Naive B cell (primary cell): ENCODE measurements at regions not wholly inside any gene's neighbourhood (a gene's known extent, or its start where the extent isn't known, plus 50 kb on each side); places are given as distances from the start of the nearest gene placed in this dataset.

ENCODE experiments used
- ATAC-seq, 2 donors: fragments of 150-1000 bp; cut with Tn5 transposase; 2 replicates each; pipeline ENCODE4 v1.10.0; 2021; ENCODE audit warnings: low read depth in 2 of 2, mild to moderate bottlenecking in 2 of 2, moderate library complexity in 2 of 2
- DNase-seq: peaks from one replicate; pipeline ENCODE4 v3.0.0; 2022
- H3K27ac Mint-ChIP-seq, 6 donors: one replicate each; pipeline ENCODE4 v1.8.0; 2020 to 2022; ENCODE audit warnings: mild to moderate bottlenecking in 6 of 6, mixed read lengths in 6 of 6, moderate library complexity in 5 of 6, inconsistent platforms in 2 of 6
- H3K27me3 Mint-ChIP-seq, 3 donors: one replicate each; pipeline ENCODE4 v1.8.0; 2021 to 2022; ENCODE audit warnings: mixed read lengths in 3 of 3, mild to moderate bottlenecking in 1 of 3
- H3K36me3 Mint-ChIP-seq, 2 donors: one replicate each; pipeline ENCODE4 v1.8.0; 2020 to 2022; ENCODE audit warnings: mixed read lengths in 2 of 2, inconsistent platforms in 1 of 2, mild to moderate bottlenecking in 1 of 2
- H3K4me1 Mint-ChIP-seq, 3 donors: one replicate each; pipeline ENCODE4 v1.8.0; 2020 to 2022; ENCODE audit warnings: mixed read lengths in 3 of 3, inconsistent platforms in 1 of 3, mild to moderate bottlenecking in 1 of 3, moderate library complexity in 1 of 3
- H3K4me3 Mint-ChIP-seq, 8 donors: one replicate each; pipeline ENCODE4 v1.8.0; 2020 to 2022; ENCODE audit warnings: mild to moderate bottlenecking in 8 of 8, mixed read lengths in 8 of 8, moderate library complexity in 8 of 8, inconsistent platforms in 2 of 8
- H3K9me3 Mint-ChIP-seq, 7 donors: one replicate each; pipeline ENCODE4 v1.8.0; 2020 to 2022; ENCODE audit warnings: mixed read lengths in 7 of 7, mild to moderate bottlenecking in 5 of 7, inconsistent platforms in 2 of 7, moderate library complexity in 1 of 7

GRCh38 chr4:129342819-129343408, 247.0 kb downstream of the C4orf33 start:
- ATAC-seq (no peak), DNase-seq (no peak)
- peaks cover 0 to 3% (median 0%) of the 10 kb centered on the region in 7 donors for H3K9me3 Mint-ChIP-seq
- no peak overlapping the region for H3K4me3 Mint-ChIP-seq
- no peaks in the 10 kb centered on the region for H3K36me3 Mint-ChIP-seq
- no peaks in the 10 kb centered on the region for H3K4me1 Mint-ChIP-seq
- no peak overlapping the region for H3K27ac Mint-ChIP-seq
- H3K27me3 Mint-ChIP-seq = peaks cover 0 to 16% (median 8%) of the 10 kb centered on the region in 3 donors

GRCh38 chr4:129344058-129344457, 248.1 kb downstream of the C4orf33 start:
- DNase-seq = no peak

GRCh38 chr4:129345609-129346008, 249.7 kb downstream of the C4orf33 start:
- no peaks in the 10 kb centered on the region for H3K36me3 Mint-ChIP-seq
- no peaks in the 10 kb centered on the region for H3K4me1 Mint-ChIP-seq
- H3K27ac Mint-ChIP-seq = no peak overlapping the region
- H3K4me3 Mint-ChIP-seq = no peak overlapping the region
- no peak for ATAC-seq
- DNase-seq = no peak
- peaks cover 0 to 8% (median 8%) of the 10 kb centered on the region in 3 donors for H3K27me3 Mint-ChIP-seq
- H3K9me3 Mint-ChIP-seq = peaks cover 0 to 3% (median 0%) of the 10 kb centered on the region in 7 donors

More at GRCh38 chr4:129344058-129344457, 248.1 kb downstream of the C4orf33 start:
- Mint-ChIP-seq H3K9me3 (peaks cover 0 to 3% (median 0%) of the 10 kb centered on the region in 7 donors), H3K4me3 (no peak overlapping the region), H3K4me1 (no peaks in the 10 kb centered on the region), H3K27ac (no peak overlapping the region), H3K36me3 (no peaks in the 10 kb centered on the region), H3K27me3 (peaks cover 0 to 8% (median 5%) of the 10 kb centered on the region in 3 donors)
- ATAC-seq = no peak

GRCh38 chr4:129346036-129346435, 250.1 kb downstream of the C4orf33 start:
- Mint-ChIP-seq H3K36me3 (no peaks in the 10 kb centered on the region), H3K27ac (no peak overlapping the region), H3K9me3 (peaks cover 0 to 3% (median 0%) of the 10 kb centered on the region in 7 donors), H3K27me3 (peaks cover 0 to 8% (median 8%) of the 10 kb centered on the region in 3 donors), H3K4me3 (no peak overlapping the region), H3K4me1 (no peaks in the 10 kb centered on the region)
- DNase-seq (no peak), ATAC-seq (no peak)

- ATAC-seq (no peak), DNase-seq (no peak)
- H3K4me3 Mint-ChIP-seq = no peak overlapping the region
- H3K27ac Mint-ChIP-seq = no peak overlapping the region
- H3K4me1 Mint-ChIP-seq = no peaks in the 10 kb centered on the region
- H3K27me3 Mint-ChIP-seq = peaks cover 6 to 8% (median 8%) of the 10 kb centered on the region in 3 donors
- peaks cover 0 to 3% (median 0%) of the 10 kb centered on the region in 7 donors for H3K9me3 Mint-ChIP-seq
- H3K36me3 Mint-ChIP-seq = no peaks in the 10 kb centered on the region
Observed at GRCh38 chr4:129346734-129347133, 250.8 kb downstream of the C4orf33 start.

GRCh38 chr4:129350834-129351721, 255.1 kb downstream of the C4orf33 start:
- ATAC-seq (no peak), DNase-seq (no peak)
- Mint-ChIP-seq H3K4me3 (no peak overlapping the region), H3K4me1 (no peaks in the 10 kb centered on the region), H3K9me3 (no peaks in the 10 kb centered on the region), H3K27me3 (peaks cover 0 to 15% (median 9%) of the 10 kb centered on the region in 3 donors), H3K27ac (no peak overlapping the region), H3K36me3 (no peaks in the 10 kb centered on the region)

GRCh38 chr4:129352480-129352879, 256.5 kb downstream of the C4orf33 start:
- no peak for DNase-seq
- Mint-ChIP-seq H3K27ac (no peak overlapping the region), H3K36me3 (no peaks in the 10 kb centered on the region), H3K4me3 (no peak overlapping the region), H3K9me3 (no peaks in the 10 kb centered on the region), H3K4me1 (no peaks in the 10 kb centered on the region), H3K27me3 (peaks cover 0 to 15% (median 9%) of the 10 kb centered on the region in 3 donors)
- no peak for ATAC-seq

GRCh38 chr4:129353490-129353889, 257.5 kb downstream of the C4orf33 start:
- no peak overlapping the region for H3K4me3 Mint-ChIP-seq
- no peaks in the 10 kb centered on the region for H3K4me1 Mint-ChIP-seq
- no peaks in the 10 kb centered on the region for H3K36me3 Mint-ChIP-seq
- DNase-seq (no peak), ATAC-seq (no peak)
- H3K27ac Mint-ChIP-seq = no peak overlapping the region
- no peaks in the 10 kb centered on the region for H3K9me3 Mint-ChIP-seq
- peaks cover 0 to 15% (median 13%) of the 10 kb centered on the region in 3 donors for H3K27me3 Mint-ChIP-seq

- no peak for ATAC-seq
- Mint-ChIP-seq H3K9me3 (no peaks in the 10 kb centered on the region), H3K27me3 (peaks cover 0 to 18% (median 15%) of the 10 kb centered on the region in 3 donors), H3K36me3 (no peaks in the 10 kb centered on the region), H3K4me1 (no peaks in the 10 kb centered on the region), H3K4me3 (no peak overlapping the region), H3K27ac (no peak overlapping the region)
- no peak for DNase-seq
Observed at GRCh38 chr4:129355031-129355430, 259.1 kb downstream of the C4orf33 start.

- ATAC-seq = no peak
- no peak overlapping the region for H3K4me3 Mint-ChIP-seq
Observed at GRCh38 chr4:129355516-129355915, 259.6 kb downstream of the C4orf33 start.

GRCh38 chr4:129358571-129358970, 262.6 kb downstream of the C4orf33 start:
- DNase-seq = no peak
- peaks cover 0 to 26% (median 14%) of the 10 kb centered on the region in 3 donors for H3K27me3 Mint-ChIP-seq
- ATAC-seq = no peak
- no peaks in the 10 kb centered on the region for H3K4me1 Mint-ChIP-seq
- no peak overlapping the region for H3K27ac Mint-ChIP-seq
- H3K4me3 Mint-ChIP-seq = no peak overlapping the region
- H3K36me3 Mint-ChIP-seq = no peaks in the 10 kb centered on the region
- H3K9me3 Mint-ChIP-seq = no peaks in the 10 kb centered on the region

More at GRCh38 chr4:129355516-129355915, 259.6 kb downstream of the C4orf33 start:
- Mint-ChIP-seq H3K4me1 (no peaks in the 10 kb centered on the region), H3K36me3 (no peaks in the 10 kb centered on the region), H3K27me3 (peaks cover 0 to 15% (median 14%) of the 10 kb centered on the region in 3 donors), H3K9me3 (no peaks in the 10 kb centered on the region), H3K27ac (no peak overlapping the region)
- no peak for DNase-seq

- Mint-ChIP-seq H3K4me1 (no peaks in the 10 kb centered on the region), H3K36me3 (no peaks in the 10 kb centered on the region), H3K27me3 (peaks cover 0 to 22% (median 14%) of the 10 kb centered on the region in 3 donors), H3K4me3 (no peak overlapping the region), H3K9me3 (no peaks in the 10 kb centered on the region), H3K27ac (peak overlapping the region in 1 of 6 donors; percentile 1)
- ATAC-seq = no peak
- no peak for DNase-seq
Observed at GRCh38 chr4:129359461-129359860, 263.5 kb downstream of the C4orf33 start.

GRCh38 chr4:129362691-129363274, 266.8 kb downstream of the C4orf33 start:
- H3K27ac Mint-ChIP-seq = peak overlapping the region in 1 of 6 donors; percentile 49
- ATAC-seq = no peak
- H3K27me3 Mint-ChIP-seq = peaks cover 2 to 16% (median 14%) of the 10 kb centered on the region in 3 donors
- no peaks in the 10 kb centered on the region for H3K9me3 Mint-ChIP-seq
- peak; percentile 15 for DNase-seq
- no peaks in the 10 kb centered on the region for H3K4me1 Mint-ChIP-seq
- H3K36me3 Mint-ChIP-seq = no peaks in the 10 kb centered on the region
- H3K4me3 Mint-ChIP-seq = no peak overlapping the region
